Panc1 (cell line): ENCODE measurements at regions not wholly inside any gene's neighbourhood (a gene's known extent, or its start where the extent isn't known, plus 50 kb on each side); places are given as distances from the start of the nearest gene placed in this dataset.

Source experiments
- REST ChIP-seq, 2 experiments: IDR thresholded peaks; 2 replicates each; pipeline ENCODE4 v1.6.1; 2011 to 2012; ENCODE audit warnings: low read depth in 2 of 2, control low read depth in 1 of 2, low read length in 1 of 2, mild to moderate bottlenecking in 1 of 2, moderate library complexity in 1 of 2; ENCODE audit not compliant: insufficient read depth in 1 of 2
- SIN3A ChIP-seq: IDR thresholded peaks from 2 replicates; pipeline ENCODE4 v1.6.1; 2012; ENCODE audit warnings: low read depth, mild to moderate bottlenecking, low read length, moderate library complexity, borderline replicate concordance; ENCODE audit not compliant: insufficient read depth
- TF ChIP-seq, protein P1 (sequence below): fragments of 450-650 bp; IDR thresholded peaks from 2 replicates; pipeline ENCODE4 v1.5.1; 2017; ENCODE audit warnings: mild to moderate bottlenecking

GRCh38 chr10:78518224-78518623 is 484.6 kb downstream of the RPS24 start:
- TF ChIP-seq, protein P1, sequence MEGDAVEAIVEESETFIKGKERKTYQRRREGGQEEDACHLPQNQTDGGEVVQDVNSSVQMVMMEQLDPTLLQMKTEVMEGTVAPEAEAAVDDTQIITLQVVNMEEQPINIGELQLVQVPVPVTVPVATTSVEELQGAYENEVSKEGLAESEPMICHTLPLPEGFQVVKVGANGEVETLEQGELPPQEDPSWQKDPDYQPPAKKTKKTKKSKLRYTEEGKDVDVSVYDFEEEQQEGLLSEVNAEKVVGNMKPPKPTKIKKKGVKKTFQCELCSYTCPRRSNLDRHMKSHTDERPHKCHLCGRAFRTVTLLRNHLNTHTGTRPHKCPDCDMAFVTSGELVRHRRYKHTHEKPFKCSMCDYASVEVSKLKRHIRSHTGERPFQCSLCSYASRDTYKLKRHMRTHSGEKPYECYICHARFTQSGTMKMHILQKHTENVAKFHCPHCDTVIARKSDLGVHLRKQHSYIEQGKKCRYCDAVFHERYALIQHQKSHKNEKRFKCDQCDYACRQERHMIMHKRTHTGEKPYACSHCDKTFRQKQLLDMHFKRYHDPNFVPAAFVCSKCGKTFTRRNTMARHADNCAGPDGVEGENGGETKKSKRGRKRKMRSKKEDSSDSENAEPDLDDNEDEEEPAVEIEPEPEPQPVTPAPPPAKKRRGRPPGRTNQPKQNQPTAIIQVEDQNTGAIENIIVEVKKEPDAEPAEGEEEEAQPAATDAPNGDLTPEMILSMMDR = no peak
- no peak for TF ChIP-seq REST (IDR thresholded peaks at IDR 0.05; ENCODE audit: insufficient read depth in 1 of 2, low read depth in 2 of 2, low read length in 1 of 2)
- no peak for TF ChIP-seq SIN3A
